Breast epithelium (tissue), 4 donors: ENCODE measurements at regions not wholly inside any gene's neighbourhood (a gene's known extent, or its start where the extent isn't known, plus 50 kb on each side); places are given as distances from the start of the nearest gene placed in this dataset.

ENCODE experiments used
- DNase-seq, 2 donors: peaks; one replicate each; pipeline ENCODE4 v3.0.0-alpha.2; 2019; ENCODE audit warnings: low spot score in 2 of 2
- H3K27ac ChIP-seq, 2 donors: fragments of 200-600 bp; sonication (generic) in 1 of 2; one replicate each; pipeline ENCODE4 v1.5.1; 2016 to 2019; ENCODE audit warnings: mild to moderate bottlenecking in 1 of 2
- H3K27me3 ChIP-seq, 2 donors: fragments of 200-600 bp; sonication (generic) in 1 of 2; one replicate each; pipeline versions ENCODE4 v1.5.1 to v1.6.0; 2017 to 2019; ENCODE audit warnings: control low read depth in 1 of 2, mild to moderate bottlenecking in 1 of 2
- H3K36me3 ChIP-seq: fragments of 200-600 bp; one replicate; pipeline ENCODE4 v1.5.1; 2019
- H3K4me1 ChIP-seq, 2 donors: fragments of 200-600 bp; sonication (generic); one replicate each; pipeline ENCODE4 v1.5.1; 2016 to 2019; ENCODE audit warnings: control low read depth in 1 of 2
- H3K4me3 ChIP-seq, 3 donors: fragments of 200-600 bp; sonication (generic); 1 replicate in 2 of 3; 2 replicates in 1 of 3; pipeline ENCODE4 v1.5.1; 2016 to 2019; ENCODE audit warnings: mild to moderate bottlenecking in 3 of 3, moderate library complexity in 2 of 3
- H3K9me3 ChIP-seq, 2 donors: fragments of 200-600 bp; sonication (generic) in 1 of 2; one replicate each; pipeline ENCODE4 v1.5.1; 2016 to 2019; ENCODE audit warnings: control low read depth in 1 of 2
- CTCF ChIP-seq, 3 donors: fragments of 450-650 bp; IDR thresholded peaks; one replicate each; pipeline ENCODE4 v1.5.1; 2016 to 2017; ENCODE audit warnings: antibody characterized with exemption in 3 of 3, mild to moderate bottlenecking in 3 of 3, moderate library complexity in 3 of 3
- POLR2A ChIP-seq: fragments of 450-650 bp; IDR thresholded peaks from one replicate; pipeline ENCODE4 v1.6.1; 2016; ENCODE audit warnings: antibody characterized with exemption, mild to moderate bottlenecking, moderate library complexity
- POLR2AphosphoS5 ChIP-seq, 3 donors: sonication (generic); formaldehyde crosslinking; IDR thresholded peaks; one replicate each; pipeline ENCODE4 v1.6.1; 2017; ENCODE audit warnings: antibody characterized with exemption in 3 of 3
- intact Hi-C: fragments of 100-400 bp; cut with DNase I; formaldehyde crosslinking; loops from one replicate; pipeline ENCODE4 v1.15.1; 2023; ENCODE audit warnings: low total_unique reads

DNA sequence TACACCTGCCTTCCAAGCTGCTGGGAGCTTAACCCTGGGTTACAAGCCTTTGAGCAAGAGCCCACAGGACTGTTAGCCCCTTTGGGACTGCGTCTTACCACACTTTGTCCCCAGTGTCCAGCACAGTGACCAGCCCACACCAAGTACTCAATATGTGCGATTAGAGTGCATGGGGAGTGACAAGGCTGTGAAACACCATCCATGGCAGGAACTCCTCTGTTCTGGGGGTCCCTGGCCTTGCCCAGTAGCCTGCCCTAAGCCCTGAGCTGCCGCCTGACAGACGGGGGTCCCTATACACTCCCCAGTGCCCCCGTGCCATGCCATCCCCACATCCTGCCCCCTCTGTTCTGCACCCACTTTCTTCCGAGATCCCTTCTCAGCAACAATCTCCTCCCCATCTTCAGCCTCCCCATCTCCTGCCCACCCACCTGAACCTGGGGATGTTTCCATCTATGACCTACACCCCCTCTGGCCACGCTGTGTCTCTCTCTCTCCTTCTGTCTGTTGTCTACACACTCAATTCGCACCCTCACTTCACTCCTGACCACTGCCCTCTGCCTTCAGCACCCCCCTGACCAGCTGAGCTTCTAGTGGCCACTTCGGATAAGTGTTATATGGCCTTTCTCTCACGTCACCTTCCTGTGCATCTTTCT, 112.9 kb upstream of the SMURF2 start:
- Histone ChIP-seq H3K27me3 (no peaks in the 10 kb centered on the region), H3K9me3 (no peaks in the 10 kb centered on the region), H3K4me1 (peaks cover 4 to 7% of the 10 kb centered on the region in 2 donors), H3K36me3 (no peaks in the 10 kb centered on the region), H3K4me3 (no peak overlapping the region), H3K27ac (peak overlapping the region in 1 of 2 donors; percentile 43)
- intact Hi-C loops: no loop called here
- TF ChIP-seq POLR2A (no peak), CTCF (IDR thresholded peaks at IDR 0.05) (no peak), POLR2AphosphoS5 (IDR thresholded peaks at IDR 0.05) (no peak)
- no peak for DNase-seq

GRCh38 chr17:64773836-64774761, 112.0 kb upstream of the SMURF2 start:
- no peaks in the 10 kb centered on the region for H3K36me3 ChIP-seq
- no peaks in the 10 kb centered on the region for H3K9me3 ChIP-seq
- H3K4me3 ChIP-seq: peak overlapping the region in 2 of 3 donors; percentile 42 to 51
- intact Hi-C loops: no loop called here
- no peak for TF ChIP-seq POLR2A
- no peak for TF ChIP-seq POLR2AphosphoS5 (IDR thresholded peaks at IDR 0.05)
- TF ChIP-seq CTCF (IDR thresholded peaks at IDR 0.05): no peak
- DNase-seq: peak in 1 of 2 donors; percentile 70
- no peaks in the 10 kb centered on the region for H3K27me3 ChIP-seq
- no peaks in the 10 kb centered on the region for H3K4me1 ChIP-seq
- peak overlapping the region; percentile 52 to 54 for H3K27ac ChIP-seq

DNA sequence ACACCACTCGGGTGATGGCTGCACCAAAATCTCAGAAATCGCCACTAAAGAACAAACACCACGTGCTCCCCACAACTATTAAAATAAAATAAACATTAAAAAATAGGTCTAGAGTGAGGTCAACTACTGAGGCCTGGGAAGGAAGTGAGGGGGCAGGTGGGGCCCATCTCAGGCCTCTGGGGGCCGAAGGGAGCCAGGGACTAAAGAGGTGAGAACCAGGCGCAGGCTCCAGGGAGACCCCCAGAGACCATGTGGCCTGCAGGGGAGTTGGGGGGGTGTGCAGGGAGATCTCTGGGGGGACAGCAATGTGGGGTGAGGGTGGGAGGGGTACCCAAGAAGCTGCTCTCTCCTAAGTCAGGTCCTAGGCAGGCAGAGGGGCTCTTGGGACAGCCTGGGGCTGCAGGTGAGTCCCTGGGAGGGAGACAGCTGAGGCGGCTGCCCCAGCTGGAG, 111.3 kb upstream of the SMURF2 start:
- Histone ChIP-seq H3K9me3 (no peaks in the 10 kb centered on the region), H3K27ac (peak overlapping the region; percentile 52 to 54), H3K36me3 (no peaks in the 10 kb centered on the region), H3K4me3 (peak overlapping the region in 2 of 3 donors; percentile 42 to 51), H3K27me3 (no peaks in the 10 kb centered on the region), H3K4me1 (no peaks in the 10 kb centered on the region)
- intact Hi-C loops: no loop called here
- no peak for TF ChIP-seq POLR2A
- TF ChIP-seq POLR2AphosphoS5 (IDR thresholded peaks at IDR 0.05): no peak
- no peak for TF ChIP-seq CTCF (IDR thresholded peaks at IDR 0.05)
- no peak for DNase-seq

DNA sequence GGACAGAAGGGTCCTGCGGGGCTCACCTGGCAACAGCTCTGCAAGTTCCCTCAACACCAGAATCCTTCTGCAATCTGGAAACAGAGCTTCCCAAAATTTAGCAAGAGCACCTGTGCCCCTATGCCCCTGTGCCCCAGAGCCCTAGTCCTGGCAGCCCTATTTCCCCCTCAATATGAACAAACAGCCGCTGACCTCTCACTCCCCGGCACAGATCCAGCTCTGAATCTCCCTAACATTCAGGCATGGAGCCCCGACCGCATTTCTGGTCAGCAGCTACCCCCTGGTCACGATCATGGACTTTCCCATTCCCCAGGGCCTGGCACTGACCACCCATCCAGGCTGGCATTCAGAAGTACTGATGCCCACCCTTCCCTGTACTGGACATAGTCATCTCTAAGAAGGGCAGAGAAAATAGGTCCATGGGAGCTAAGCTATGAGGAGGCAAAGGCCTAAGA, 110.8 kb upstream of the SMURF2 start:
- intact Hi-C loops: no loop called here

More for the DNA sequence above, 110.8 kb upstream of the SMURF2 start:
- no peaks in the 10 kb centered on the region for H3K36me3 ChIP-seq
- H3K27ac ChIP-seq: no peak overlapping the region
- H3K4me1 ChIP-seq: no peaks in the 10 kb centered on the region
- H3K4me3 ChIP-seq: no peak overlapping the region
- TF ChIP-seq POLR2A: no peak
- TF ChIP-seq POLR2AphosphoS5 (IDR thresholded peaks at IDR 0.05): no peak
- TF ChIP-seq CTCF (IDR thresholded peaks at IDR 0.05): no peak
- DNase-seq: no peak
- H3K27me3 ChIP-seq: no peaks in the 10 kb centered on the region
- no peaks in the 10 kb centered on the region for H3K9me3 ChIP-seq
